ENCODE measurements at regions not wholly inside any gene's neighbourhood (a gene's known extent, or its start where the extent isn't known, plus 50 kb on each side); places are given as distances from the start of the nearest gene placed in this dataset.
A peak's percentile ranks its signal among the peaks of the same experiment; 100 is the strongest.

DNA sequence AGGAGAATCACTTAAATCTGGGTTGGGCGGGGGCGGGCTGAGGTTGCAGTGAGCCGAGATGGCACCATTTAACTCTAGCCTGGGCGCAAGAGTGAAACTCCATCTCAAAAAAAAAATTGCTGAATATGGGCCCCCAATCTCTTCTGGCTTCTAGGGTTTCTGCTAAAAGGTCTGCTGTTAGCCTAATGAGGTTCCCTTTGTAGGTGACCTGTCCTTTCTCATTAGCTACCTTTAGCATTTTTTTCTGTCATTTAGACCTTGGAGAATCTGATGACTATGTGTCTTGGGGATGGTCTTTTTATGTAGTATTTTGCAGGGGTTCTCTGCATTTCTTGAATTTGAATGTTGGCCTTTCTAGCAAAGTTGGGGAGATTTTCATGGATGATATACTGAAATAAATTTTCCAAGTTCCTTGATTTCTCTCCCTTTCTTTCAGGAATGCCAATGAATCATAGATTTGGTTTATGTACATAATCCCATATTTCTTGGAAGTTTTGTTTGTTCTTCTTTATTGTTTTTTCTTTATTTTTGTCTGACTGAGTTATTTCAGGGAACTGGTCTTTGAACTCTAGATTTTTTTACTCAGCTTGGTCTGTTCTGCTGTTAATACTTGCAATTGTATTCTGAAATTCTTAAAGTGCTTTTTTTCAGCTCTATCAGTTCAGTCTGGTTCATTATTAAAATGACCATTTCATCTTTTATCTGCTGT, 181.5 kb downstream of the TTC6 start (continued):
- no peak for TF ChIP-seq TFDP1 (CRISPR knock-in tag; IDR thresholded peaks at IDR 0.05; ENCODE audit: borderline replicate concordance)
- no peak for TF ChIP-seq THAP9 (CRISPR knock-in tag; IDR thresholded peaks at IDR 0.05; ENCODE audit: borderline replicate concordance)
- TF ChIP-seq JUND (CRISPR knock-in tag; IDR thresholded peaks at IDR 0.05), result no peak
- TF ChIP-seq ZNF512B (CRISPR knock-in tag; IDR thresholded peaks at IDR 0.05; ENCODE audit: borderline replicate concordance), result no peak
- TF ChIP-seq HNF4G (IDR thresholded peaks at IDR 0.05; ENCODE audit: borderline replicate concordance, low read depth, low read length), result no peak
- TF ChIP-seq HNF4G (CRISPR knock-in tag; IDR thresholded peaks at IDR 0.05; ENCODE audit: borderline replicate concordance, low read depth), result no peak
- TF ChIP-seq HIVEP1 (CRISPR knock-in tag; IDR thresholded peaks at IDR 0.05), result no peak
- TF ChIP-seq CEBPZ (IDR thresholded peaks at IDR 0.05; ENCODE audit: low read length), result no peak
- no peak for TF ChIP-seq ZIK1 (CRISPR knock-in tag; IDR thresholded peaks at IDR 0.05; ENCODE audit: borderline replicate concordance, low read depth)
- TF ChIP-seq NFIC (IDR thresholded peaks at IDR 0.05; ENCODE audit: low read length), result peak; percentile 86; the same call in 1 of the 2 replicates
- TF ChIP-seq ZNF343 (CRISPR knock-in tag; IDR thresholded peaks at IDR 0.05), result no peak
- TF ChIP-seq, protein P1, sequence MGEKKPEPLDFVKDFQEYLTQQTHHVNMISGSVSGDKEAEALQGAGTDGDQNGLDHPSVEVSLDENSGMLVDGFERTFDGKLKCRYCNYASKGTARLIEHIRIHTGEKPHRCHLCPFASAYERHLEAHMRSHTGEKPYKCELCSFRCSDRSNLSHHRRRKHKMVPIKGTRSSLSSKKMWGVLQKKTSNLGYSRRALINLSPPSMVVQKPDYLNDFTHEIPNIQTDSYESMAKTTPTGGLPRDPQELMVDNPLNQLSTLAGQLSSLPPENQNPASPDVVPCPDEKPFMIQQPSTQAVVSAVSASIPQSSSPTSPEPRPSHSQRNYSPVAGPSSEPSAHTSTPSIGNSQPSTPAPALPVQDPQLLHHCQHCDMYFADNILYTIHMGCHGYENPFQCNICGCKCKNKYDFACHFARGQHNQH (CRISPR knock-in tag; IDR thresholded peaks at IDR 0.05), result no peak
